Suprapubic skin (tissue), 4 donors: ENCODE measurements at regions not wholly inside any gene's neighbourhood (a gene's known extent, or its start where the extent isn't known, plus 50 kb on each side); places are given as distances from the start of the nearest gene placed in this dataset.

ENCODE experiments used
- DNase-seq, 2 donors: peaks; one replicate each; pipeline ENCODE4 v3.0.0-alpha.2; 2019; ENCODE audit warnings: low spot score in 2 of 2
- H3K27ac ChIP-seq: fragments of 200-600 bp; sonication (generic); one replicate; pipeline ENCODE4 v1.5.1; 2019
- H3K27me3 ChIP-seq: fragments of 200-600 bp; sonication (generic); one replicate; pipeline ENCODE4 v1.5.1; 2019
- H3K36me3 ChIP-seq: fragments of 200-600 bp; sonication (generic); one replicate; pipeline ENCODE4 v1.5.1; 2019
- H3K4me1 ChIP-seq: fragments of 200-600 bp; sonication (generic); one replicate; pipeline ENCODE4 v1.5.1; 2019
- H3K4me3 ChIP-seq: fragments of 200-600 bp; sonication (generic); one replicate; pipeline ENCODE4 v1.5.1; 2019; ENCODE audit warnings: mild to moderate bottlenecking
- H3K9me3 ChIP-seq: fragments of 200-600 bp; sonication (generic); one replicate; pipeline ENCODE4 v1.5.1; 2019
- EP300 ChIP-seq: sonication (generic); formaldehyde crosslinking; IDR thresholded peaks from one replicate; pipeline ENCODE4 v1.6.1; 2017; ENCODE audit warnings: antibody characterized with exemption
- POLR2A ChIP-seq, 2 donors: fragments of 450-650 bp; IDR thresholded peaks; one replicate each; pipeline ENCODE4 v1.6.1; 2017; ENCODE audit warnings: antibody characterized with exemption in 2 of 2, mild to moderate bottlenecking in 2 of 2, moderate library complexity in 2 of 2
- POLR2AphosphoS5 ChIP-seq, 3 donors: sonication (generic); formaldehyde crosslinking; IDR thresholded peaks; one replicate each; pipeline ENCODE4 v1.6.1; 2017; ENCODE audit warnings: antibody characterized with exemption in 3 of 3
- whole genome bisulfite sequencing: methylation state at CpG from one replicate; pipeline ENCODE4 v1.1.5; 2018; 5-methylcytosine and 5-hydroxymethylcytosine counted together
- TF ChIP-seq, protein P1 (sequence below), 2 donors: fragments of 200-600 bp in 1 of 2; fragments of 450-650 bp in 1 of 2; sonication (generic) in 1 of 2; IDR thresholded peaks; one replicate each; pipeline ENCODE4 v1.5.1; 2016 to 2019; ENCODE audit warnings: antibody characterized with exemption in 2 of 2, mild to moderate bottlenecking in 1 of 2, moderate library complexity in 1 of 2

GRCh38 chr19:27780367-27781075 lies 1432.4 kb downstream of the UQCRFS1 start:
- no peaks in the 10 kb centered on the region for H3K36me3 ChIP-seq
- no peaks in the 10 kb centered on the region for H3K4me1 ChIP-seq
- peaks cover 4% of the 10 kb centered on the region for H3K9me3 ChIP-seq
- TF ChIP-seq, protein P1, sequence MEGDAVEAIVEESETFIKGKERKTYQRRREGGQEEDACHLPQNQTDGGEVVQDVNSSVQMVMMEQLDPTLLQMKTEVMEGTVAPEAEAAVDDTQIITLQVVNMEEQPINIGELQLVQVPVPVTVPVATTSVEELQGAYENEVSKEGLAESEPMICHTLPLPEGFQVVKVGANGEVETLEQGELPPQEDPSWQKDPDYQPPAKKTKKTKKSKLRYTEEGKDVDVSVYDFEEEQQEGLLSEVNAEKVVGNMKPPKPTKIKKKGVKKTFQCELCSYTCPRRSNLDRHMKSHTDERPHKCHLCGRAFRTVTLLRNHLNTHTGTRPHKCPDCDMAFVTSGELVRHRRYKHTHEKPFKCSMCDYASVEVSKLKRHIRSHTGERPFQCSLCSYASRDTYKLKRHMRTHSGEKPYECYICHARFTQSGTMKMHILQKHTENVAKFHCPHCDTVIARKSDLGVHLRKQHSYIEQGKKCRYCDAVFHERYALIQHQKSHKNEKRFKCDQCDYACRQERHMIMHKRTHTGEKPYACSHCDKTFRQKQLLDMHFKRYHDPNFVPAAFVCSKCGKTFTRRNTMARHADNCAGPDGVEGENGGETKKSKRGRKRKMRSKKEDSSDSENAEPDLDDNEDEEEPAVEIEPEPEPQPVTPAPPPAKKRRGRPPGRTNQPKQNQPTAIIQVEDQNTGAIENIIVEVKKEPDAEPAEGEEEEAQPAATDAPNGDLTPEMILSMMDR (IDR thresholded peaks at IDR 0.05) = no peak
- TF ChIP-seq POLR2A (IDR thresholded peaks at IDR 0.05) = no peak
- no peak for TF ChIP-seq POLR2AphosphoS5 (IDR thresholded peaks at IDR 0.05)
- TF ChIP-seq EP300 = no peak
- no peak overlapping the region for H3K4me3 ChIP-seq
- no peaks in the 10 kb centered on the region for H3K27me3 ChIP-seq
- DNase-seq = no peak
- 80% methylated on average over 10 of the region's 10 CpGs for WGBS
- H3K27ac ChIP-seq = no peak overlapping the region

DNA sequence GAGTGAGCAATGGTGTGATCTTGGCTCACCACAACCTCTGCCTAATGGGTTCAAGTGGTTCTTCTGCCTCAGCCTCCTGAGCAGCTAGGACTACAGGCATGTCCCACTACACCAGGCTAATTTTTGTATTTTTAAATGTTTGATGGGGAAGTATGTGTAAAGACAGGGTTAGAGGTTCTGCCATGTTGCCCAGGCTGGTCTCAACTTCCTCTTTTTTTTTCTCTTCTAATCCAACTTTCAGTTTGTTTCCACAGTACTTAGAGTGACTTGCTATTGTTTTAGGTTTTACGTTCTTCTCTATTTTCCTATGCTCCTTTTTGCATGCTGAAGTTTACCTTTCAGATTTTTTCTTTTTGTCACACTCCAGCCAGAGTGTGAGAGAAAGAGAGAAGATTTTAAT lies 1433.0 kb downstream of the UQCRFS1 start:
- 90% methylated on average over 1 of the region's 1 CpG for WGBS
- Histone ChIP-seq H3K27ac (no peak overlapping the region), H3K36me3 (no peaks in the 10 kb centered on the region), H3K27me3 (no peaks in the 10 kb centered on the region), H3K4me3 (no peak overlapping the region), H3K4me1 (no peaks in the 10 kb centered on the region), H3K9me3 (peaks cover 4% of the 10 kb centered on the region)
- TF ChIP-seq, protein P1 (IDR thresholded peaks at IDR 0.05) = no peak
- TF ChIP-seq POLR2AphosphoS5 (IDR thresholded peaks at IDR 0.05) = no peak
- TF ChIP-seq POLR2A (IDR thresholded peaks at IDR 0.05) = no peak
- no peak for TF ChIP-seq EP300
- DNase-seq = no peak

- TF ChIP-seq, protein P1 (IDR thresholded peaks at IDR 0.05) = no peak
- no peak for TF ChIP-seq POLR2AphosphoS5 (IDR thresholded peaks at IDR 0.05)
- TF ChIP-seq EP300 = no peak
- no peak for TF ChIP-seq POLR2A (IDR thresholded peaks at IDR 0.05)
- H3K4me3 ChIP-seq = no peak overlapping the region
- H3K9me3 ChIP-seq = peaks cover 22% of the 10 kb centered on the region
- H3K4me1 ChIP-seq = no peaks in the 10 kb centered on the region
- H3K27ac ChIP-seq = no peak overlapping the region
- no peak for DNase-seq
- H3K36me3 ChIP-seq = no peaks in the 10 kb centered on the region
- H3K27me3 ChIP-seq = no peaks in the 10 kb centered on the region
- WGBS = 92% methylated on average over 7 of the region's 7 CpGs
Measured at GRCh38 chr19:27777726-27778125, 1435.2 kb downstream of the UQCRFS1 start.

GRCh38 chr19:27777242-27777641 lies 1435.7 kb downstream of the UQCRFS1 start:
- WGBS = 96% methylated on average over 7 of the region's 7 CpGs
- TF ChIP-seq POLR2AphosphoS5 (IDR thresholded peaks at IDR 0.05) = no peak
- TF ChIP-seq, protein P1 (IDR thresholded peaks at IDR 0.05) = no peak
- TF ChIP-seq POLR2A (IDR thresholded peaks at IDR 0.05) = no peak
- no peak for TF ChIP-seq EP300
- no peak overlapping the region for H3K4me3 ChIP-seq
- DNase-seq = no peak
- H3K36me3 ChIP-seq = no peaks in the 10 kb centered on the region
- no peak overlapping the region for H3K27ac ChIP-seq
- no peaks in the 10 kb centered on the region for H3K27me3 ChIP-seq
- H3K9me3 ChIP-seq = peaks cover 23% of the 10 kb centered on the region
- no peaks in the 10 kb centered on the region for H3K4me1 ChIP-seq

DNA sequence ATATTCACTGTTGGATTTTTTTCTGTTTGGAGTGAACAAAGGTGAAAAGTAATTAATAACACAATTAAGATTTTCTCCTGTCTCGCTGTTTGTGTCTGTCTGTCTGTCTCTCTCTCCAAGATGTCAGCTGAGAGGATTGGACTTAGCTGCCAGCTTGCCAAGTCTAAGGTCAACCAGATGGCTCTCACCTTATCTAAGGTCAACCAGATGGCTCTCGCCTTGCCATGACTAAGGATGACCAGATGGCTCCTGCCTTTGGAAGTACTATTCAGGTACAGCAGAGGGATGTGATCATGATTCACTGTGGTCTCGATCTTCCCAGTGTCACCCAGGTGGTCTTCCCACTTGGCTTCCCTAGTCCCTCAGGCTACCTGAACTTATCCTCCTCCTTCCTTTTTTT lies 1436.4 kb downstream of the UQCRFS1 start:
- Histone ChIP-seq H3K4me3 (no peak overlapping the region), H3K9me3 (peaks cover 25% of the 10 kb centered on the region), H3K4me1 (no peaks in the 10 kb centered on the region), H3K27ac (no peak overlapping the region), H3K36me3 (no peaks in the 10 kb centered on the region), H3K27me3 (no peaks in the 10 kb centered on the region)
- no peak for DNase-seq
- TF ChIP-seq, protein P1 (IDR thresholded peaks at IDR 0.05) = no peak
- no peak for TF ChIP-seq POLR2A (IDR thresholded peaks at IDR 0.05)
- no peak for TF ChIP-seq EP300
- TF ChIP-seq POLR2AphosphoS5 (IDR thresholded peaks at IDR 0.05) = no peak
- 98% methylated on average over 3 of the region's 3 CpGs for WGBS
